Neural progenitor cell (in vitro differentiated cells): ENCODE measurements at regions not wholly inside any gene's neighbourhood (a gene's known extent, or its start where the extent isn't known, plus 50 kb on each side); places are given as distances from the start of the nearest gene placed in this dataset.

ENCODE experiments used
- DNase-seq: peaks from one replicate; pipeline ENCODE4 v3.0.0-alpha.2; 2016; ENCODE audit warnings: low spot score
- H2AFZ ChIP-seq: fragments of 200-600 bp; sonication (generic); replicated peaks from 2 replicates; pipeline ENCODE4 v1.6.1; 2016; ENCODE audit warnings: antibody characterized with exemption
- H3F3A ChIP-seq: fragments of 200-600 bp; sonication (generic); 2 replicates; pipeline ENCODE4 v1.6.1; 2016; ENCODE audit warnings: antibody characterized with exemption, low read depth
- H3K27ac ChIP-seq: fragments of 200-600 bp; sonication (generic); 2 replicates; pipeline ENCODE4 v1.5.1; 2016; ENCODE audit warnings: mild to moderate bottlenecking
- H3K27me3 ChIP-seq: fragments of 200-600 bp; sonication (generic); 2 replicates; pipeline ENCODE4 v1.6.1; 2016; ENCODE audit warnings: mild to moderate bottlenecking, moderate library complexity
- H3K36me3 ChIP-seq: fragments of 200-600 bp; sonication (generic); 2 replicates; pipeline ENCODE4 v1.5.1; 2016
- H3K4me1 ChIP-seq: fragments of 200-600 bp; sonication (generic); 2 replicates; pipeline ENCODE4 v1.6.1; 2016; ENCODE audit warnings: mixed run types
- H3K4me2 ChIP-seq: fragments of 200-600 bp; sonication (generic); 2 replicates; pipeline ENCODE4 v1.6.1; 2016
- H3K4me3 ChIP-seq: fragments of 200-600 bp; sonication (generic); 2 replicates; pipeline ENCODE4 v1.5.1; 2016
- H3K79me2 ChIP-seq: fragments of 200-600 bp; sonication (generic); 2 replicates; pipeline ENCODE4 v1.6.1; 2016; ENCODE audit warnings: low read depth
- H3K9ac ChIP-seq: fragments of 200-600 bp; sonication (generic); 2 replicates; pipeline ENCODE4 v1.6.1; 2016
- H3K9me3 ChIP-seq: fragments of 200-600 bp; sonication (generic); 2 replicates; pipeline ENCODE4 v1.5.1; 2016; ENCODE audit warnings: low read depth
- H4K20me1 ChIP-seq: fragments of 200-600 bp; sonication (generic); 2 replicates; pipeline ENCODE4 v1.6.1; 2016; ENCODE audit warnings: low read depth
- H3K27ac Mint-ChIP-seq: 3 replicates; pipeline ENCODE4 v1.8.0; 2021; ENCODE audit warnings: mixed read lengths
- H3K27me3 Mint-ChIP-seq: 2 replicates; pipeline ENCODE4 v1.8.0; 2022; ENCODE audit warnings: low read depth, mild to moderate bottlenecking, inconsistent platforms, moderate library complexity, mixed read lengths; ENCODE audit not compliant: insufficient read depth
- H3K36me3 Mint-ChIP-seq: 3 replicates; pipeline ENCODE4 v1.8.0; 2021; ENCODE audit warnings: mixed read lengths
- H3K4me1 Mint-ChIP-seq: 3 replicates; pipeline ENCODE4 v1.8.0; 2021; ENCODE audit warnings: mixed read lengths
- H3K4me3 Mint-ChIP-seq: 3 replicates; pipeline ENCODE4 v1.8.0; 2021; ENCODE audit warnings: mild to moderate bottlenecking, moderate library complexity, mixed read lengths
- H3K9me3 Mint-ChIP-seq: 3 replicates; pipeline ENCODE4 v1.8.0; 2020; ENCODE audit warnings: mixed read lengths
- CTCF ChIP-seq: fragments of 200-600 bp; sonication (generic); IDR thresholded peaks from 2 replicates; pipeline ENCODE4 v1.5.1; 2017; ENCODE audit warnings: antibody characterized with exemption, mild to moderate bottlenecking
- EZH2 ChIP-seq: fragments of 200-600 bp; sonication (generic); IDR thresholded peaks from 2 replicates; pipeline ENCODE4 v1.6.1; 2017; ENCODE audit warnings: antibody characterized with exemption, mild to moderate bottlenecking, moderate library complexity
- EZH2phosphoT487 ChIP-seq: fragments of 200-600 bp; sonication (generic); IDR thresholded peaks from 2 replicates; pipeline ENCODE4 v1.6.1; 2017; ENCODE audit warnings: antibody characterized with exemption

DNA sequence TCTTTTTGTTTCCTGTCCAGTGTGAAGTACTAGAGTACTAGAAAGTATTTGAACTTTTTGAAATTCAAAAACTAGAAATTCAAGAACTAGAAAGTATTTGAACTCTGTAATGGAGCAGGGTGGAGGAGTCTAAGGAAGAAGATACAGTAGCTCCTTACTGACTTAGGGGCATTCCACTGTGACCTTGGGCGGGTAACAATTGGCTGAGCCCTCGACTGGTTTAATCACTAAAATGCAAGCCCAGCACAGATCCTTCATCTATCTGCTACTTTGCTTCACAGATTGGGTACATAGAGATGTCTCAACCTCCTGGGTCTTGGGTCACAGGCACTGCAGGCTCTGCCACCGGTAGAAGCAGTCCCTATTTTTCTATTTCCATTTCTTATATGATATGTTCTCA lies 462.1 kb upstream of the AGTR1 start:
- no peaks in the 10 kb centered on the region for H3K9me3 ChIP-seq
- no peak overlapping the region for H3K4me2 ChIP-seq
- no peak overlapping the region for H3K4me3 Mint-ChIP-seq
- H3K27me3 ChIP-seq: no peaks in the 10 kb centered on the region
- DNase-seq: no peak
- peaks cover 5% of the 10 kb centered on the region for H3K4me1 Mint-ChIP-seq
- H3F3A ChIP-seq: no peaks in the 10 kb centered on the region
- H3K9ac ChIP-seq: no peak overlapping the region
- no peaks in the 10 kb centered on the region for H3K4me1 ChIP-seq
- H3K79me2 ChIP-seq: no peaks in the 10 kb centered on the region
- H4K20me1 ChIP-seq: no peaks in the 10 kb centered on the region
- H3K27ac ChIP-seq: no peak overlapping the region
- no peaks in the 10 kb centered on the region for H3K36me3 Mint-ChIP-seq
- H3K27me3 Mint-ChIP-seq: peaks cover 2% of the 10 kb centered on the region
- no peaks in the 10 kb centered on the region for H3K36me3 ChIP-seq
- no peak overlapping the region for H3K4me3 ChIP-seq
- no peak overlapping the region for H2AFZ ChIP-seq
- no peak overlapping the region for H3K27ac Mint-ChIP-seq
- no peak for TF ChIP-seq EZH2
- no peak for TF ChIP-seq EZH2phosphoT487
- no peak for TF ChIP-seq CTCF
- H3K9me3 Mint-ChIP-seq: no peaks in the 10 kb centered on the region

- no peaks in the 10 kb centered on the region for H3K9me3 ChIP-seq
- H3K9ac ChIP-seq: no peak overlapping the region
- H3K79me2 ChIP-seq: no peaks in the 10 kb centered on the region
- H3K4me3 ChIP-seq: no peak overlapping the region
- H3K27me3 ChIP-seq: no peaks in the 10 kb centered on the region
- no peak overlapping the region for H3K4me2 ChIP-seq
- no peaks in the 10 kb centered on the region for H3K4me1 ChIP-seq
- H3K27me3 Mint-ChIP-seq: peaks cover 2% of the 10 kb centered on the region
- no peak overlapping the region for H3K27ac Mint-ChIP-seq
- TF ChIP-seq EZH2phosphoT487: no peak
- no peak for TF ChIP-seq EZH2
- no peak for TF ChIP-seq CTCF
- H3K4me1 Mint-ChIP-seq: peaks cover 5% of the 10 kb centered on the region
- no peak overlapping the region for H3K27ac ChIP-seq
- H3F3A ChIP-seq: no peaks in the 10 kb centered on the region
- no peak overlapping the region for H3K4me3 Mint-ChIP-seq
- H3K36me3 Mint-ChIP-seq: no peaks in the 10 kb centered on the region
- DNase-seq: no peak
- no peaks in the 10 kb centered on the region for H3K9me3 Mint-ChIP-seq
- H4K20me1 ChIP-seq: no peaks in the 10 kb centered on the region
- no peak overlapping the region for H2AFZ ChIP-seq
- no peaks in the 10 kb centered on the region for H3K36me3 ChIP-seq
These were observed 459.3 kb upstream of the AGTR1 start for GRCh38 chr3:148238421-148238821.

GRCh38 chr3:148240351-148240750 lies 457.4 kb upstream of the AGTR1 start:
- no peaks in the 10 kb centered on the region for H4K20me1 ChIP-seq
- H3K9me3 ChIP-seq: no peaks in the 10 kb centered on the region
- no peaks in the 10 kb centered on the region for H3K36me3 Mint-ChIP-seq
- no peak for DNase-seq
- no peak overlapping the region for H2AFZ ChIP-seq
- H3K27ac Mint-ChIP-seq: no peak overlapping the region
- H3K27me3 Mint-ChIP-seq: peaks cover 2% of the 10 kb centered on the region
- H3K4me2 ChIP-seq: no peak overlapping the region
- H3K4me3 Mint-ChIP-seq: no peak overlapping the region
- H3K79me2 ChIP-seq: no peaks in the 10 kb centered on the region
- no peaks in the 10 kb centered on the region for H3K36me3 ChIP-seq
- no peaks in the 10 kb centered on the region for H3F3A ChIP-seq
- H3K4me1 Mint-ChIP-seq: peaks cover 5% of the 10 kb centered on the region
- no peak for TF ChIP-seq EZH2phosphoT487
- no peak for TF ChIP-seq EZH2
- TF ChIP-seq CTCF: no peak
- H3K4me1 ChIP-seq: no peaks in the 10 kb centered on the region
- no peak overlapping the region for H3K9ac ChIP-seq
- no peak overlapping the region for H3K4me3 ChIP-seq
- no peaks in the 10 kb centered on the region for H3K9me3 Mint-ChIP-seq
- H3K27ac ChIP-seq: no peak overlapping the region
- no peaks in the 10 kb centered on the region for H3K27me3 ChIP-seq

- no peaks in the 10 kb centered on the region for H3K79me2 ChIP-seq
- Mint-ChIP-seq H3K27me3 (peaks cover 2% of the 10 kb centered on the region), H3K9me3 (peaks cover 2% of the 10 kb centered on the region), H3K4me3 (no peak overlapping the region), H3K27ac (no peak overlapping the region), H3K36me3 (no peaks in the 10 kb centered on the region), H3K4me1 (no peaks in the 10 kb centered on the region)
- TF ChIP-seq EZH2: no peak
- no peak for TF ChIP-seq CTCF
- no peak for TF ChIP-seq EZH2phosphoT487
- H3K9me3 ChIP-seq: no peaks in the 10 kb centered on the region
- H3F3A ChIP-seq: no peaks in the 10 kb centered on the region
- no peaks in the 10 kb centered on the region for H4K20me1 ChIP-seq
- no peak for DNase-seq
- H3K4me1 ChIP-seq: no peaks in the 10 kb centered on the region
- H3K27me3 ChIP-seq: no peaks in the 10 kb centered on the region
- no peak overlapping the region for H3K4me2 ChIP-seq
- H3K9ac ChIP-seq: no peak overlapping the region
- no peak overlapping the region for H3K27ac ChIP-seq
- H2AFZ ChIP-seq: no peak overlapping the region
- no peak overlapping the region for H3K4me3 ChIP-seq
- no peaks in the 10 kb centered on the region for H3K36me3 ChIP-seq
These were observed 454.1 kb upstream of the AGTR1 start for GRCh38 chr3:148243609-148244008.
